ENCODE measurements at regions not wholly inside any gene's neighbourhood (a gene's known extent, or its start where the extent isn't known, plus 50 kb on each side); places are given as distances from the start of the nearest gene placed in this dataset.

GRCh38 chr18:78762753-78763152, 216.9 kb upstream of the SALL3 start:
- DNase-seq (ENCODE audit: low spot score), result no peak
- H3K27ac ChIP-seq (ENCODE audit: extremely low read length, insufficient read depth, low read length), result no peak overlapping the region
- WGBS (ENCODE audit: low lambda C conversion rate), result 13% methylated on average over 4 of the region's 8 CpGs
- POLR2A ChIA-PET, result no interaction called here
- TF ChIP-seq CEBPB (IDR thresholded peaks at IDR 0.05; ENCODE audit: borderline replicate concordance, low read depth, low read length), result no peak
- peaks cover 7 to 18% of the 10 kb centered on the region in 2 experiments; a peak in 4 of 5 replicates for H3K27me3 ChIP-seq (ENCODE audit: control insufficient read depth in 1 of 2, insufficient read depth in 2 of 2, low read length in 2 of 2)
- no peaks in the 10 kb centered on the region for H4K20me1 ChIP-seq (ENCODE audit: insufficient read depth, low read length)
- H2AFZ ChIP-seq (ENCODE audit: low read length), result no peak overlapping the region
- no TSS peak for BruUV-seq (replicated peaks)
- H3K4me2 ChIP-seq (ENCODE audit: low read depth, low read length), result no peak overlapping the region
- no peaks in the 10 kb centered on the region for H3K36me3 ChIP-seq (replicated peaks in 1 of 2; ENCODE audit: control insufficient read depth in 1 of 2, insufficient read depth in 2 of 2, low read length in 2 of 2)
- H3K79me2 ChIP-seq (ENCODE audit: insufficient read depth, low read length), result no peaks in the 10 kb centered on the region
- FAIRE-seq, result no peak
- no peaks in the 10 kb centered on the region for H3K9me3 ChIP-seq (ENCODE audit: low read length)
- H3K4me3 ChIP-seq (replicated peaks in 1 of 3; ENCODE audit: insufficient read depth in 1 of 3, low read depth in 2 of 3, low read length in 3 of 3), result no peak overlapping the region
- CTCF ChIA-PET (ENCODE audit: low intra/inter-chr PET ratio, low total read pairs), result no interaction called here
- no peak overlapping the region for H3K9ac ChIP-seq (ENCODE audit: insufficient read depth, low read depth, low read length)
- intact Hi-C loops (cut with micrococcal nuclease; ENCODE audit: unreplicated experiment) (no loop called here), in situ Hi-C loops (cut with HindIII; ENCODE audit: extremely low pct_ligation_motif_present, low pct_unique_long_range_greater_than_20kb) (no loop called here)
- H3K4me1 ChIP-seq (ENCODE audit: insufficient read depth, low read length), result no peaks in the 10 kb centered on the region
- no peak for ATAC-seq

DNA sequence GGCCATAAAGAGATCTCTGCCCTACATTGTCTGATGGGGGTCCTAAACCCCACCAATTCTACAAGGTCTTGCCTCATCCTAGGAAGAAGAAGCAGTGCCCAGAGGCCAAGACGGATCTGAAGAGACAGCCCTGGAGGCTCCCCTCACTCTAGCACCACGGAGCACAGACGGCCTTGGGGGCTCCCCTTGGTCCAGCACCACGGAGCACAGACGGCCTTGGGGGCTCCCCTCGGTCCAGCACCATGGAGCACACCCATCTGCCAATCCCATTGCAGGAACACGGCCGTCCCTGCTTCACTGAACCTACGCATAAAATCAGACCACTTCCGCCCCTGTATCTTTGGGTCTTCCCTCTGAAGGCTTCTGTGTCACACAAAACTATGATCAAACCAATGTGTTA, 215.1 kb upstream of the SALL3 start:
- no peak for ATAC-seq
- POLR2A ChIA-PET, result no interaction called here
- no peak for TF ChIP-seq MYC (CRISPR knock-in tag; IDR thresholded peaks at IDR 0.05; ENCODE audit: borderline replicate concordance)
- TF ChIP-seq TEAD3 (CRISPR knock-in tag; optimal IDR thresholded peaks at IDR 0.05; ENCODE audit: borderline replicate concordance), result no peak
- TF ChIP-seq, protein P1, sequence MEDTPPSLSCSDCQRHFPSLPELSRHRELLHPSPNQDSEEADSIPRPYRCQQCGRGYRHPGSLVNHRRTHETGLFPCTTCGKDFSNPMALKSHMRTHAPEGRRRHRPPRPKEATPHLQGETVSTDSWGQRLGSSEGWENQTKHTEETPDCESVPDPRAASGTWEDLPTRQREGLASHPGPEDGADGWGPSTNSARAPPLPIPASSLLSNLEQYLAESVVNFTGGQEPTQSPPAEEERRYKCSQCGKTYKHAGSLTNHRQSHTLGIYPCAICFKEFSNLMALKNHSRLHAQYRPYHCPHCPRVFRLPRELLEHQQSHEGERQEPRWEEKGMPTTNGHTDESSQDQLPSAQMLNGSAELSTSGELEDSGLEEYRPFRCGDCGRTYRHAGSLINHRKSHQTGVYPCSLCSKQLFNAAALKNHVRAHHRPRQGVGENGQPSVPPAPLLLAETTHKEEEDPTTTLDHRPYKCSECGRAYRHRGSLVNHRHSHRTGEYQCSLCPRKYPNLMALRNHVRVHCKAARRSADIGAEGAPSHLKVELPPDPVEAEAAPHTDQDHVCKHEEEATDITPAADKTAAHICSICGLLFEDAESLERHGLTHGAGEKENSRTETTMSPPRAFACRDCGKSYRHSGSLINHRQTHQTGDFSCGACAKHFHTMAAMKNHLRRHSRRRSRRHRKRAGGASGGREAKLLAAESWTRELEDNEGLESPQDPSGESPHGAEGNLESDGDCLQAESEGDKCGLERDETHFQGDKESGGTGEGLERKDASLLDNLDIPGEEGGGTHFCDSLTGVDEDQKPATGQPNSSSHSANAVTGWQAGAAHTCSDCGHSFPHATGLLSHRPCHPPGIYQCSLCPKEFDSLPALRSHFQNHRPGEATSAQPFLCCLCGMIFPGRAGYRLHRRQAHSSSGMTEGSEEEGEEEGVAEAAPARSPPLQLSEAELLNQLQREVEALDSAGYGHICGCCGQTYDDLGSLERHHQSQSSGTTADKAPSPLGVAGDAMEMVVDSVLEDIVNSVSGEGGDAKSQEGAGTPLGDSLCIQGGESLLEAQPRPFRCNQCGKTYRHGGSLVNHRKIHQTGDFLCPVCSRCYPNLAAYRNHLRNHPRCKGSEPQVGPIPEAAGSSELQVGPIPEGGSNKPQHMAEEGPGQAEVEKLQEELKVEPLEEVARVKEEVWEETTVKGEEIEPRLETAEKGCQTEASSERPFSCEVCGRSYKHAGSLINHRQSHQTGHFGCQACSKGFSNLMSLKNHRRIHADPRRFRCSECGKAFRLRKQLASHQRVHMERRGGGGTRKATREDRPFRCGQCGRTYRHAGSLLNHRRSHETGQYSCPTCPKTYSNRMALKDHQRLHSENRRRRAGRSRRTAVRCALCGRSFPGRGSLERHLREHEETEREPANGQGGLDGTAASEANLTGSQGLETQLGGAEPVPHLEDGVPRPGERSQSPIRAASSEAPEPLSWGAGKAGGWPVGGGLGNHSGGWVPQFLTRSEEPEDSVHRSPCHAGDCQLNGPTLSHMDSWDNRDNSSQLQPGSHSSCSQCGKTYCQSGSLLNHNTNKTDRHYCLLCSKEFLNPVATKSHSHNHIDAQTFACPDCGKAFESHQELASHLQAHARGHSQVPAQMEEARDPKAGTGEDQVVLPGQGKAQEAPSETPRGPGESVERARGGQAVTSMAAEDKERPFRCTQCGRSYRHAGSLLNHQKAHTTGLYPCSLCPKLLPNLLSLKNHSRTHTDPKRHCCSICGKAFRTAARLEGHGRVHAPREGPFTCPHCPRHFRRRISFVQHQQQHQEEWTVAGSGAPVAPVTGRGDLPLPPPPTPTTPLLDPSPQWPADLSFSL (CRISPR knock-in tag; IDR thresholded peaks at IDR 0.05), result no peak
- TF ChIP-seq NONO (IDR thresholded peaks at IDR 0.05), result no peak
- TF ChIP-seq NONO (CRISPR knock-in tag; conservative IDR thresholded peaks at IDR 0.05), result no peak
- no peak for TF ChIP-seq ZNF558 (CRISPR knock-in tag; IDR thresholded peaks at IDR 0.05; ENCODE audit: borderline replicate concordance)
- no peak for TF ChIP-seq BCLAF1 (IDR thresholded peaks at IDR 0.05)
- TF ChIP-seq NCOA2 (CRISPR knock-in tag; IDR thresholded peaks at IDR 0.05), result no peak
- no peak for TF ChIP-seq SRF (IDR thresholded peaks at IDR 0.05; ENCODE audit: low read depth, low read length)

More for the DNA sequence above, 215.1 kb upstream of the SALL3 start:
- intact Hi-C loops (cut with micrococcal nuclease; ENCODE audit: unreplicated experiment) (no loop called here), in situ Hi-C loops (cut with HindIII; ENCODE audit: extremely low pct_ligation_motif_present, low pct_unique_long_range_greater_than_20kb) (no loop called here)
- Histone ChIP-seq H3K4me2 (ENCODE audit: low read depth, low read length) (no peak overlapping the region), H3K4me3 (replicated peaks in 1 of 3; ENCODE audit: insufficient read depth in 1 of 3, low read depth in 2 of 3, low read length in 3 of 3) (no peak overlapping the region), H3K9me3 (ENCODE audit: low read length) (no peaks in the 10 kb centered on the region), H3K9ac (ENCODE audit: insufficient read depth, low read depth, low read length) (no peak overlapping the region), H4K20me1 (ENCODE audit: insufficient read depth, low read length) (no peaks in the 10 kb centered on the region), H2AFZ (ENCODE audit: low read length) (no peak overlapping the region), H3K4me1 (ENCODE audit: insufficient read depth, low read length) (peaks cover 13% of the 10 kb centered on the region), H3K79me2 (ENCODE audit: insufficient read depth, low read length) (no peaks in the 10 kb centered on the region), H3K27me3 (ENCODE audit: control insufficient read depth in 1 of 2, insufficient read depth in 2 of 2, low read length in 2 of 2) (peaks cover 9 to 36% of the 10 kb centered on the region in 2 experiments; a peak in 4 of 5 replicates), H3K27ac (ENCODE audit: extremely low read length, insufficient read depth, low read length) (no peak overlapping the region), H3K36me3 (replicated peaks in 1 of 2; ENCODE audit: control insufficient read depth in 1 of 2, insufficient read depth in 2 of 2, low read length in 2 of 2) (no peaks in the 10 kb centered on the region)
- DNase-seq (ENCODE audit: low spot score), result no peak
- WGBS (ENCODE audit: low lambda C conversion rate), result 67% methylated on average over 4 of the region's 10 CpGs
- CTCF ChIA-PET (ENCODE audit: low intra/inter-chr PET ratio, low total read pairs), result no interaction called here
- FAIRE-seq, result no peak
- BruUV-seq (replicated peaks), result no TSS peak

Measured in HepG2 (cell line).